A549 (cell line): ENCODE measurements at regions not wholly inside any gene's neighbourhood (a gene's known extent, or its start where the extent isn't known, plus 50 kb on each side); places are given as distances from the start of the nearest gene placed in this dataset.
A peak's percentile ranks its signal among the peaks of the same experiment; 100 is the strongest.

Source experiments
- ATAC-seq, 2 experiments: fragments of 200-7000 bp in 1 of 2; fragments of >200 bp in 1 of 2; cut with Nextera tagmentation in 1 of 2; cut with Tn5 transposase in 1 of 2; 3 replicates each; pipeline versions ENCODE4 v1.8.0 to v1.9.1; 2018 to 2020; ENCODE audit warnings: mild to moderate bottlenecking in 1 of 2, moderate library complexity in 1 of 2
- CTCF ChIA-PET: fragments of 300-600 bp; sonication (Branson Sonifier 250); formaldehyde crosslinking; extraction: SDS; loops from one replicate; lab custom pipeline; 2021; ENCODE audit warnings: antibody characterized with exemption, inconsistent platforms; lab: Yijun Ruan, JAX
- POLR2A ChIA-PET: fragments of 350-600 bp; formaldehyde crosslinking; extraction: SDS; loops from one replicate; lab custom pipeline; 2021; ENCODE audit warnings: antibody characterized with exemption, inconsistent platforms; lab: Yijun Ruan, JAX
- DNase-seq, 2 experiments: peaks; one replicate each; pipeline versions ENCODE4 v3.0.0 to v3.0.0-alpha.2; 2011 to 2016; ENCODE audit warnings: low read depth in 1 of 2, low spot score in 1 of 2
- FAIRE-seq: peaks from 2 replicates; lab custom pipeline; 2011; peaks lifted over from hg19 to GRCh38; lab: Jason Lieb, UNC
- H3K27ac ChIP-seq, 2 experiments: fragments of >200 bp; sonication (Bioruptor Twin); formaldehyde crosslinking; 3 replicates each; pipeline ENCODE4 v1.5.1; 2016 to 2017
- H3K4me1 ChIP-seq: fragments of >200 bp; sonication (Bioruptor Twin); formaldehyde crosslinking; 3 replicates; pipeline ENCODE4 v1.6.1; 2016
- H3K4me2 ChIP-seq: fragments of >200 bp; sonication (Bioruptor Twin); formaldehyde crosslinking; 3 replicates; pipeline ENCODE4 v1.6.1; 2016
- H3K4me3 ChIP-seq: fragments of >200 bp; sonication (Bioruptor Twin); formaldehyde crosslinking; 3 replicates; pipeline ENCODE4 v1.5.1; 2016
- H3K9me3 ChIP-seq: fragments of >200 bp; sonication (Bioruptor Twin); formaldehyde crosslinking; 3 replicates; pipeline ENCODE4 v1.6.1; 2016
- BHLHE40 ChIP-seq: IDR thresholded peaks from 2 replicates; pipeline ENCODE4 v1.6.1; 2012; ENCODE audit warnings: low read depth, low read length, inconsistent platforms
- CHD4 ChIP-seq: fragments of 200-600 bp; sonication (generic); IDR thresholded peaks from 2 replicates; pipeline ENCODE4 v1.6.1; 2016; ENCODE audit warnings: antibody characterized with exemption, mild to moderate bottlenecking, borderline replicate concordance
- CTCF ChIP-seq: fragments of >200 bp; sonication (Bioruptor Twin); formaldehyde crosslinking; IDR thresholded peaks from 3 replicates; pipeline ENCODE4 v1.5.1; 2016
- EHF ChIP-seq: fragments of 250-450 bp; sonication (Bioruptor Pico); IDR thresholded peaks from 2 replicates; pipeline ENCODE4 v1.5.0; 2020; ENCODE audit warnings: mild to moderate bottlenecking
- EHMT2 ChIP-seq: fragments of 200-600 bp; sonication (generic); IDR thresholded peaks from 2 replicates; pipeline ENCODE4 v1.6.1; 2016; ENCODE audit warnings: antibody characterized with exemption, low read depth, mild to moderate bottlenecking, moderate library complexity
- EP300 ChIP-seq, 2 experiments: fragments of >200 bp; sonication (Bioruptor Twin); formaldehyde crosslinking; IDR thresholded peaks; 2 replicates in 1 of 2; 3 replicates in 1 of 2; pipeline ENCODE4 v1.6.1; 2016 to 2017
- FOSL2 ChIP-seq, 2 experiments: fragments of 450-650 bp in 1 of 2; fragments of >200 bp in 1 of 2; sonication (Bioruptor Twin) in 1 of 2; formaldehyde crosslinking; IDR thresholded peaks; 2 replicates each; pipeline versions ENCODE4 v1.5.0 to v1.6.1; 2016 to 2020; ENCODE audit warnings: mild to moderate bottlenecking in 1 of 2, moderate library complexity in 1 of 2
- FOXS1 ChIP-seq: fragments of 250-450 bp; sonication (Bioruptor Pico); IDR thresholded peaks from 2 replicates; pipeline ENCODE4 v1.5.0; 2020; ENCODE audit warnings: mild to moderate bottlenecking, moderate library complexity
- HDAC2 ChIP-seq: fragments of 200-600 bp; sonication (generic); IDR thresholded peaks from 2 replicates; pipeline ENCODE4 v1.6.1; 2016
- HEYL ChIP-seq: fragments of 250-450 bp; sonication (Bioruptor Pico); IDR thresholded peaks from 2 replicates; pipeline ENCODE4 v1.8.0; 2021; ENCODE audit warnings: mild to moderate bottlenecking, moderate library complexity
- HMGXB4 ChIP-seq: fragments of 250-450 bp; sonication (Bioruptor Pico); IDR thresholded peaks from 2 replicates; pipeline ENCODE4 v1.5.0; 2021; ENCODE audit warnings: mild to moderate bottlenecking, moderate library complexity, borderline replicate concordance
- HOXA7 ChIP-seq: fragments of 250-450 bp; sonication (Bioruptor Pico); IDR thresholded peaks from 2 replicates; pipeline ENCODE4 v1.5.0; 2020; ENCODE audit warnings: mild to moderate bottlenecking, moderate library complexity
- KDM5A ChIP-seq: fragments of 200-600 bp; sonication (generic); IDR thresholded peaks from 2 replicates; pipeline ENCODE4 v1.6.1; 2016; ENCODE audit warnings: antibody characterized with exemption, mild to moderate bottlenecking
- MYC ChIP-seq: IDR thresholded peaks from 2 replicates; pipeline ENCODE4 v1.6.1; 2012; ENCODE audit warnings: mild to moderate bottlenecking, inconsistent platforms, low read length, improper control_type of control experiment, borderline replicate concordance
- NFE2L2 ChIP-seq: fragments of 150-350 bp; conservative IDR thresholded peaks from 2 replicates; pipeline ENCODE4 v1.6.1; 2014; ENCODE audit warnings: low read length
- NR3C1 ChIP-seq: fragments of >200 bp; sonication (Bioruptor Twin); formaldehyde crosslinking; IDR thresholded peaks from 3 replicates; pipeline ENCODE4 v1.6.1; 2017
- PBX3 ChIP-seq: IDR thresholded peaks from 2 replicates; pipeline ENCODE4 v1.6.1; 2012
- POLR2A ChIP-seq: IDR thresholded peaks from 2 replicates; pipeline ENCODE4 v1.6.1; 2012; ENCODE audit warnings: mild to moderate bottlenecking, low read length
- POLR2AphosphoS2 ChIP-seq: conservative IDR thresholded peaks from 2 replicates; pipeline ENCODE4 v1.6.1; 2012; ENCODE audit warnings: low read length, improper control_type of control experiment, inconsistent platforms
- RAD21 ChIP-seq, 2 experiments: fragments of >200 bp in 1 of 2; sonication (Bioruptor Twin) in 1 of 2; formaldehyde crosslinking in 1 of 2; IDR thresholded peaks in 1 of 2; conservative IDR thresholded peaks in 1 of 2; 2 replicates in 1 of 2; 3 replicates in 1 of 2; pipeline ENCODE4 v1.6.1; 2012 to 2018; ENCODE audit warnings: inconsistent platforms in 1 of 2
- RARB ChIP-seq: fragments of 250-450 bp; sonication (Bioruptor Pico); IDR thresholded peaks from 2 replicates; pipeline ENCODE4 v1.8.0; 2021; ENCODE audit warnings: mild to moderate bottlenecking, moderate library complexity
- RCOR1 ChIP-seq: fragments of 150-350 bp; IDR thresholded peaks from 2 replicates; pipeline ENCODE4 v1.6.1; 2014; ENCODE audit warnings: antibody characterized with exemption, low read length, low read depth
- REST ChIP-seq: fragments of 200-600 bp; sonication (generic); IDR thresholded peaks from 2 replicates; pipeline ENCODE4 v1.6.1; 2016; ENCODE audit warnings: antibody characterized with exemption, mild to moderate bottlenecking, moderate library complexity
- SMC3 ChIP-seq: fragments of >200 bp; sonication (Bioruptor Twin); formaldehyde crosslinking; IDR thresholded peaks from 3 replicates; pipeline ENCODE4 v1.6.1; 2018; ENCODE audit warnings: inconsistent platforms
- TFCP2L1 ChIP-seq: fragments of 250-450 bp; sonication (Bioruptor Pico); IDR thresholded peaks from 2 replicates; pipeline ENCODE4 v1.5.0; 2021; ENCODE audit warnings: mild to moderate bottlenecking
- ZC3H11A ChIP-seq: fragments of 450-650 bp; IDR thresholded peaks from 2 replicates; pipeline ENCODE4 v1.6.1; 2014; ENCODE audit warnings: antibody characterized with exemption, mild to moderate bottlenecking
- ZFP36 ChIP-seq: fragments of 450-650 bp; IDR thresholded peaks from 2 replicates; pipeline ENCODE4 v1.6.1; 2014; ENCODE audit warnings: borderline replicate concordance; ENCODE audit not compliant: partially characterized antibody
- ZSCAN20 ChIP-seq: fragments of 250-450 bp; sonication (Bioruptor Pico); IDR thresholded peaks from 2 replicates; pipeline ENCODE4 v1.8.0; 2022; ENCODE audit warnings: mild to moderate bottlenecking, moderate library complexity
- WGBS: methylation state at CpG from one replicate; pipeline ENCODE4 v1.1.6; 2017; ENCODE audit errors: missing lambda C conversion rate; 5-methylcytosine and 5-hydroxymethylcytosine counted together

- Histone ChIP-seq H3K4me2 (no peak overlapping the region), H3K4me1 (no peaks in the 10 kb centered on the region), H3K9me3 (no peaks in the 10 kb centered on the region), H3K27ac (peak overlapping the region in 1 of 2 experiments; percentile 22; a peak in 1 of 6 replicates), H3K4me3 (no peak overlapping the region)
- WGBS: 92% methylated on average over 12 of the region's 12 CpGs
- TF ChIP-seq TFCP2L1 (CRISPR knock-in tag) (no peak), RCOR1 (no peak), HOXA7 (CRISPR knock-in tag) (no peak), ZC3H11A (no peak), NFE2L2 (no peak), HEYL (CRISPR knock-in tag) (no peak), POLR2A (no peak), EHF (CRISPR knock-in tag) (no peak), NR3C1 (no peak), FOSL2 (IDR thresholded peaks at IDR 0.05) (no peak), FOSL2 (CRISPR knock-in tag; IDR thresholded peaks at IDR 0.05) (no peak), PBX3 (no peak), POLR2AphosphoS2 (no peak), ZSCAN20 (no peak), CHD4 (no peak), REST (no peak), MYC (no peak), SMC3 (no peak), RAD21 (conservative IDR thresholded peaks at IDR 0.05 in 1 of 2, IDR thresholded peaks at IDR 0.05 in 1 of 2) (no peak), RARB (CRISPR knock-in tag) (no peak)
- ATAC-seq (no peak), FAIRE-seq (no peak), DNase-seq (no peak)
- ChIA-PET POLR2A (interaction anchor here (0.8 kb wide), 1 partner anchor 162 kb away, joined by 3 read pairs; no protein-coding TSS in a partner anchor), CTCF (interaction anchor here (1.8 kb wide), 1 partner anchor 33 kb away, joined by 6 read pairs; no protein-coding TSS in a partner anchor)
Observed at GRCh38 chr7:47711776-47712175, 129.9 kb upstream of the TNS3 start.

- TF ChIP-seq HMGXB4 (CRISPR knock-in tag) (no peak), EP300 (IDR thresholded peaks at IDR 0.05) (no peak), EHMT2 (no peak), TFCP2L1 (CRISPR knock-in tag) (no peak), CTCF (no peak), FOXS1 (CRISPR knock-in tag) (no peak), POLR2AphosphoS2 (no peak), KDM5A (no peak), ZFP36 (no peak), BHLHE40 (no peak), HDAC2 (no peak), HOXA7 (CRISPR knock-in tag) (no peak)
- no peaks in the 10 kb centered on the region for H3K9me3 ChIP-seq
- peak in 1 of 2 experiments; percentile 51; a peak in 3 of 6 replicates for ATAC-seq
- H3K4me2 ChIP-seq: no peak overlapping the region
- H3K27ac ChIP-seq: peak overlapping the region in 1 of 2 experiments; percentile 62; a peak in 4 of 6 replicates
- CTCF ChIA-PET: interaction anchor here (0.7 to 1.3 kb wide), 3 partner anchors 9 to 444 kb away, joined by 3 to 4 read pairs (median 4); no protein-coding TSS in a partner anchor
- no peak for DNase-seq
- FAIRE-seq: no peak
- POLR2A ChIA-PET: no interaction called here
- 93% methylated on average over 13 of the region's 15 CpGs for WGBS
- H3K4me3 ChIP-seq: no peak overlapping the region
- H3K4me1 ChIP-seq: no peaks in the 10 kb centered on the region
Observed at GRCh38 chr7:47710201-47710935, 128.5 kb upstream of the TNS3 start.
